Tibial nerve (tissue), 4 donors: ENCODE measurements at regions not wholly inside any gene's neighbourhood (a gene's known extent, or its start where the extent isn't known, plus 50 kb on each side); places are given as distances from the start of the nearest gene placed in this dataset.

ENCODE experiments used
- EP300 ChIP-seq, 2 donors: sonication (generic); formaldehyde crosslinking; IDR thresholded peaks; one replicate each; pipeline ENCODE4 v1.6.1; 2017; ENCODE audit warnings: antibody characterized with exemption in 2 of 2, mild to moderate bottlenecking in 1 of 2
- POLR2A ChIP-seq, 2 donors: fragments of 450-650 bp; IDR thresholded peaks; one replicate each; pipeline ENCODE4 v1.6.1; 2017; ENCODE audit warnings: antibody characterized with exemption in 2 of 2, mild to moderate bottlenecking in 2 of 2, moderate library complexity in 2 of 2
- TF ChIP-seq, protein P1 (sequence below), 5 experiments: fragments of 200-600 bp in 3 of 5; fragments of 450-650 bp in 2 of 5; sonication (generic) in 3 of 5; IDR thresholded peaks; one replicate each; pipeline ENCODE4 v1.5.1; 2016 to 2019; ENCODE audit warnings: antibody characterized with exemption in 5 of 5, mild to moderate bottlenecking in 3 of 5, moderate library complexity in 2 of 5

DNA sequence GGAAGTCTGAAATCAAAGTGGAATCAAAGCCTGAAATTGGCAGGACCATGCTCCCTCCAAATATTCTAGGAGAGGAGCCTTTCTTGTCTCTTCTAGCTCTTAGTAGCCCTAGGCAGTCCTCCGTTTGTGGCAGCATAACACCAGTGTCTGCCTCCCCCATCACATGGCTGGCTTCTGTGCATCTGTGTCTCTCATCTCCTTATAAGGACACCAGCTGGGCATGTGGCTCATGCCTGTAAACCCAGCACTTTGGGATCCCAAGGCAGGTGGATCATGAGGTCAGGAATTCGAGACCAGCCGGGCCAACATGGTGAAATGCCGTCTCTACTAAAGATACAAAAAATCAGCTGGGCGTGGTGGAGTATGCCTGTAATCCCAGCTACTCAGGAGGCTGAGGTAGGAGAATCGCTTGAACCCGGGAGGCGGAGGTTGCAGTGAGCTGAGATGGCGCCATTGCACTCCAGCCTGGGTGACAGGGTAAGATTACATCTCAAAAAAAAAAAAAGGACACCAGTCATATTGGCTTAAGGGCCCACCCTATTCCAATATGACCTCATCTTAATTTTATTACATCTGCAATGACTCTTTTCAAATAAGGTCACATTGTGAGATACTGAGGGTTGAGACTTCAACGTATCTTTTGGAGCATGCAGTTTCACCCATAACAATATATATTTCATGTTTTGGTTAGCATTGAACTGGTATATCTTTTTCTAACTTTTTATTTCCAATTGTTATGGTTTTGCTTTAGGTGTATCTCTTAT lies 148.0 kb upstream of the TPM1 start:
- no peak for TF ChIP-seq EP300 (IDR thresholded peaks at IDR 0.05)
- no peak for TF ChIP-seq POLR2A (IDR thresholded peaks at IDR 0.05)
- TF ChIP-seq, protein P1, sequence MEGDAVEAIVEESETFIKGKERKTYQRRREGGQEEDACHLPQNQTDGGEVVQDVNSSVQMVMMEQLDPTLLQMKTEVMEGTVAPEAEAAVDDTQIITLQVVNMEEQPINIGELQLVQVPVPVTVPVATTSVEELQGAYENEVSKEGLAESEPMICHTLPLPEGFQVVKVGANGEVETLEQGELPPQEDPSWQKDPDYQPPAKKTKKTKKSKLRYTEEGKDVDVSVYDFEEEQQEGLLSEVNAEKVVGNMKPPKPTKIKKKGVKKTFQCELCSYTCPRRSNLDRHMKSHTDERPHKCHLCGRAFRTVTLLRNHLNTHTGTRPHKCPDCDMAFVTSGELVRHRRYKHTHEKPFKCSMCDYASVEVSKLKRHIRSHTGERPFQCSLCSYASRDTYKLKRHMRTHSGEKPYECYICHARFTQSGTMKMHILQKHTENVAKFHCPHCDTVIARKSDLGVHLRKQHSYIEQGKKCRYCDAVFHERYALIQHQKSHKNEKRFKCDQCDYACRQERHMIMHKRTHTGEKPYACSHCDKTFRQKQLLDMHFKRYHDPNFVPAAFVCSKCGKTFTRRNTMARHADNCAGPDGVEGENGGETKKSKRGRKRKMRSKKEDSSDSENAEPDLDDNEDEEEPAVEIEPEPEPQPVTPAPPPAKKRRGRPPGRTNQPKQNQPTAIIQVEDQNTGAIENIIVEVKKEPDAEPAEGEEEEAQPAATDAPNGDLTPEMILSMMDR (IDR thresholded peaks at IDR 0.05), result no peak
